Gastrocnemius medialis (tissue), 4 donors: ENCODE measurements at regions not wholly inside any gene's neighbourhood (a gene's known extent, or its start where the extent isn't known, plus 50 kb on each side); places are given as distances from the start of the nearest gene placed in this dataset.

Experiments used
- ATAC-seq, 2 donors: fragments of 150-250 bp; one replicate each; pipeline ENCODE4 v1.9.1; 2016
- DNase-seq, 2 donors: peaks; one replicate each; pipeline ENCODE4 v3.0.0-alpha.2; 2019
- H3K27ac ChIP-seq, 4 donors: fragments of 200-600 bp; sonication (generic); 1 replicate in 1 of 4; 2 replicates in 3 of 4; pipeline ENCODE4 v1.5.1; 2016 to 2018; ENCODE audit warnings: mild to moderate bottlenecking in 2 of 4, moderate library complexity in 1 of 4
- H3K27me3 ChIP-seq, 3 donors: fragments of 200-600 bp; sonication (generic) in 2 of 3; 1 replicate in 1 of 3; 2 replicates in 2 of 3; pipeline versions ENCODE4 v1.5.1 to v1.6.0; 2016 to 2019; ENCODE audit warnings: mild to moderate bottlenecking in 1 of 3, moderate library complexity in 1 of 3
- H3K36me3 ChIP-seq, 2 donors: fragments of 200-600 bp; sonication (generic) in 1 of 2; one replicate each; pipeline ENCODE4 v1.5.1; 2017 to 2018
- H3K4me1 ChIP-seq, 2 donors: fragments of 200-600 bp; sonication (generic) in 1 of 2; one replicate each; pipeline ENCODE4 v1.5.1; 2016 to 2017; ENCODE audit warnings: mild to moderate bottlenecking in 2 of 2
- H3K4me3 ChIP-seq, 4 donors: fragments of 200-600 bp; sonication (generic) in 3 of 4; 1 replicate in 1 of 4; 2 replicates in 3 of 4; pipeline ENCODE4 v1.5.1; 2016 to 2019; ENCODE audit warnings: mild to moderate bottlenecking in 2 of 4
- H3K9me3 ChIP-seq, 3 donors: fragments of 200-600 bp; sonication (generic) in 2 of 3; 1 replicate in 1 of 3; 2 replicates in 2 of 3; pipeline ENCODE4 v1.5.1; 2016 to 2019
- POLR2A ChIP-seq, 2 donors: fragments of 450-650 bp; IDR thresholded peaks; one replicate each; pipeline ENCODE4 v1.6.1; 2017; ENCODE audit warnings: antibody characterized with exemption in 2 of 2, mild to moderate bottlenecking in 2 of 2, moderate library complexity in 2 of 2
- in situ Hi-C, 4 donors: fragments of 200-750 bp; cut with MboI; loops; one replicate each; pipeline versions ENCODE4 v1.15.0 to v1.8.0; 2017; ENCODE audit warnings: low sequenced_read_pairs in 4 of 4
- intact Hi-C: fragments of 100-400 bp; cut with DNase I; formaldehyde crosslinking; loops from one replicate; pipeline ENCODE4 v1.15.1; 2023; ENCODE audit warnings: low total_unique reads
- TF ChIP-seq, protein P1 (sequence below), 5 experiments: fragments of 450-650 bp in 3 of 5; fragments of 200-600 bp in 2 of 5; sonication (generic) in 2 of 5; IDR thresholded peaks in 4 of 5; conservative IDR thresholded peaks in 1 of 5; 1 replicate in 4 of 5; 2 replicates in 1 of 5; pipeline ENCODE4 v1.5.1; 2016 to 2019; ENCODE audit warnings: antibody characterized with exemption in 5 of 5, mild to moderate bottlenecking in 3 of 5, moderate library complexity in 3 of 5

DNA sequence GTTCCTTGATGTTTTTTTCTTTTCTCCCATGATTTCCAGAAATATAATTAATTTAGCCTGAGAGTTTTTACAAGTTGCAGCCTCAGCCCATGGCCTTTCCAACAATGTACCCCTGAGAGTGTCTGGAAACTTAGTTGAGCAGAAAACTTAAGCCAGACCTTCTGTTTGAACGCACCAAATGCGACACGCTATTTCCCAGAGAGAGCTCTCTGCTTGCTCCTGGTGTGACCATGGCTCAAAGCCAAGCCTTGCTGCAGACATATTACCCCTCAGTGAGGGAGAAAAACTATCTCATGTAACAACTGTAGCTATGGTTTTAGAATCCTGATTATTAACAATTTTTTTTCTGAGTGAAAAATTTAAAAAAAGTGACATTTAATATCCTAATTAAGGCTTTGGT lies 1204.5 kb upstream of the SLC10A2 start:
- no peaks in the 10 kb centered on the region for H3K27me3 ChIP-seq
- intact Hi-C loops, result no loop called here
- H3K27ac ChIP-seq, result no peak overlapping the region
- DNase-seq, result no peak
- no peak for TF ChIP-seq POLR2A (IDR thresholded peaks at IDR 0.05)
- TF ChIP-seq, protein P1, sequence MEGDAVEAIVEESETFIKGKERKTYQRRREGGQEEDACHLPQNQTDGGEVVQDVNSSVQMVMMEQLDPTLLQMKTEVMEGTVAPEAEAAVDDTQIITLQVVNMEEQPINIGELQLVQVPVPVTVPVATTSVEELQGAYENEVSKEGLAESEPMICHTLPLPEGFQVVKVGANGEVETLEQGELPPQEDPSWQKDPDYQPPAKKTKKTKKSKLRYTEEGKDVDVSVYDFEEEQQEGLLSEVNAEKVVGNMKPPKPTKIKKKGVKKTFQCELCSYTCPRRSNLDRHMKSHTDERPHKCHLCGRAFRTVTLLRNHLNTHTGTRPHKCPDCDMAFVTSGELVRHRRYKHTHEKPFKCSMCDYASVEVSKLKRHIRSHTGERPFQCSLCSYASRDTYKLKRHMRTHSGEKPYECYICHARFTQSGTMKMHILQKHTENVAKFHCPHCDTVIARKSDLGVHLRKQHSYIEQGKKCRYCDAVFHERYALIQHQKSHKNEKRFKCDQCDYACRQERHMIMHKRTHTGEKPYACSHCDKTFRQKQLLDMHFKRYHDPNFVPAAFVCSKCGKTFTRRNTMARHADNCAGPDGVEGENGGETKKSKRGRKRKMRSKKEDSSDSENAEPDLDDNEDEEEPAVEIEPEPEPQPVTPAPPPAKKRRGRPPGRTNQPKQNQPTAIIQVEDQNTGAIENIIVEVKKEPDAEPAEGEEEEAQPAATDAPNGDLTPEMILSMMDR (IDR thresholded peaks at IDR 0.05 in 4 of 5, conservative IDR thresholded peaks at IDR 0.05 in 1 of 5), result no peak
- H3K4me3 ChIP-seq, result no peak overlapping the region
- no peaks in the 10 kb centered on the region for H3K9me3 ChIP-seq
- ATAC-seq, result no peak
- H3K4me1 ChIP-seq, result no peaks in the 10 kb centered on the region
- in situ Hi-C loops, result no loop called here
- H3K36me3 ChIP-seq, result no peaks in the 10 kb centered on the region

DNA sequence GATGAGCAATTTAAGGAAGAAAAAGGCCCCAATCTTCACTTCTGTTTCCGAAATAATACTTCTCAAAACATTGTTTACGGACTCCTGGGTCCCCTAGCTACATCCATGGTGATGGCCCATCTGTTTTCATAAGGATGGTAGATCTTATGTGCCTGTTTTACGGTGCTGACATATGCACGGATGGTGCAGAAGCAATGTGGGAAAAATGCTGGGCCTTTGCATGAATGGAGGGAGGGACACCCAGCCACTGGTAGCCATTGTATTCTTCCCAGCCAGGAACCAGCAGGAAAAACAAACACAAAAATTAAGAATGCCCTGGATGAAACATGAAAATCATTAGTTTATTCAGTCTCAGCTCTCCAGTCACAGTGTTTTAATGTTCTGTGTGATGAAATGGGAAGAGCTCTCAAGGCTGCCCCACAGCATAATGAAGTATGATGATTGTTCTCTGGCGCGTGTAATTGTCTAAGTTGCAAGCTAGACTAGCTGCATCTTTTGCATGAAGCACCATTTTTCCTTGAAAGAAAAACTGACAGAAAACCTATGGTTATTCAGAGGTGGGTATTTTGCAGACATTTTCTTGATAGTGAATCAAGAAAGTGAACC lies 1201.1 kb upstream of the SLC10A2 start:
- Histone ChIP-seq H3K4me3 (no peak overlapping the region), H3K27ac (no peak overlapping the region), H3K9me3 (no peaks in the 10 kb centered on the region), H3K27me3 (no peaks in the 10 kb centered on the region), H3K36me3 (no peaks in the 10 kb centered on the region), H3K4me1 (no peaks in the 10 kb centered on the region)
- in situ Hi-C loops, result no loop called here
- DNase-seq (no peak), ATAC-seq (no peak)
- intact Hi-C loops, result no loop called here
- TF ChIP-seq, protein P1 (IDR thresholded peaks at IDR 0.05 in 4 of 5, conservative IDR thresholded peaks at IDR 0.05 in 1 of 5), result no peak
- no peak for TF ChIP-seq POLR2A (IDR thresholded peaks at IDR 0.05)

DNA sequence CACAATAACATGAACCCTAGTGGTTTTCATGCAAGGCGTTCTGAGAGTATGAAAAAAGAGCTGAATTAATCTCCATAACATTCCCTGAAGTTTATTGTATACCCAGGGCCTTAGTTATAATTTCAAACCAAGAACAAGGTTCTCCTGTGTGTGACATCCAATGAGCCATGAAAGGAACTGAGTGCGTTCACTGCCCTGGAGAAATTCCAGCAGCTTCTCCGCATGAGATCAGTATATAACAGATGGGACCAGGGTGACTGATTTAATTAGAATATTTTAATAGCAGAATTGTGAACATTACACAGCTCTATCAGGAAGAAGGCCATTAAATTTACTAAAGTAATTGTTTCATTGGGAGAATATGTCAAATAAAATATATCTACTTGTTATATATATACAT lies 1190.5 kb upstream of the SLC10A2 start:
- H3K27me3 ChIP-seq, result no peaks in the 10 kb centered on the region
- no peaks in the 10 kb centered on the region for H3K9me3 ChIP-seq
- H3K4me3 ChIP-seq, result no peak overlapping the region
- no peaks in the 10 kb centered on the region for H3K36me3 ChIP-seq
- intact Hi-C loops, result no loop called here
- no peaks in the 10 kb centered on the region for H3K4me1 ChIP-seq
- no peak overlapping the region for H3K27ac ChIP-seq
- ATAC-seq (no peak), DNase-seq (no peak)
- no peak for TF ChIP-seq POLR2A (IDR thresholded peaks at IDR 0.05)
- TF ChIP-seq, protein P1 (IDR thresholded peaks at IDR 0.05 in 4 of 5, conservative IDR thresholded peaks at IDR 0.05 in 1 of 5), result no peak
- in situ Hi-C loops, result no loop called here

DNA sequence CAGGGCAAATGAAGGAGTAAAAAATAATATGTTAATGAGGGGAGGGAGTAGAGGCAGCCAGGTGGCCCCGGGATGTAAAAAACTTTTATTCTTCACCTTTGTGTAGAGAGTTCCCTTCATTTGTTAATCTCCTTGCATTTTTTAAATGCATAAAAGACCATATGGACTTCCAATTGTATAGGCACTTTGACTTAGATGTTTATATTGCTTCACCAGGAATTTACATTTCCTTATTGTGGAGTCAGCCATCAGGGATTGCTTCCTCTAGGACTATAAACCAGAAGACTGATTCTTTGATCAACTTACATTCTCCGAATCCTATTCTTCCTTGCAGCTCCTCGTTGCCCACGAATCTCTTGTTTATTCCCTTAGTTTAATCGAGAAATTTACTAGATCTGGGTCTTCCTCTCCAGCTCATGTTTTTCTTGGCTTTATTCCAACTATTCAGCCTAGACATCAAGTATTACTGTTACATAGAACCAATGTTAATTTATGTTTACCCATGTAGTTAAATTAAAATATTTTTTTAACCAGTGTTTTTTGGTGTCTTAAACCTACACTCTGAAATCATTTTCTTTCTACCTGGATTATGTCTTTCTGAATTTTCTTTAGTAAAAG lies 1187.0 kb upstream of the SLC10A2 start:
- intact Hi-C loops (no loop called here), in situ Hi-C loops (no loop called here)

More for the DNA sequence above, 1187.0 kb upstream of the SLC10A2 start:
- no peaks in the 10 kb centered on the region for H3K36me3 ChIP-seq
- ATAC-seq (no peak), DNase-seq (no peak)
- TF ChIP-seq POLR2A (IDR thresholded peaks at IDR 0.05), result no peak
- TF ChIP-seq, protein P1 (IDR thresholded peaks at IDR 0.05 in 4 of 5, conservative IDR thresholded peaks at IDR 0.05 in 1 of 5), result no peak
- H3K9me3 ChIP-seq, result no peaks in the 10 kb centered on the region
- H3K4me3 ChIP-seq, result no peak overlapping the region
- H3K4me1 ChIP-seq, result no peaks in the 10 kb centered on the region
- no peak overlapping the region for H3K27ac ChIP-seq
- H3K27me3 ChIP-seq, result no peaks in the 10 kb centered on the region
